GM19438 (cell line): ENCODE measurements at regions not wholly inside any gene's neighbourhood (a gene's known extent, or its start where the extent isn't known, plus 50 kb on each side); places are given as distances from the start of the nearest gene placed in this dataset.

Experiments used
- ATAC-seq: cut with Tn5 transposase; IDR thresholded peaks from one replicate; pipeline ENCODE4 v1.9.1; 2021; ENCODE audit warnings: low read depth; ENCODE audit not compliant: unreplicated experiment

DNA sequence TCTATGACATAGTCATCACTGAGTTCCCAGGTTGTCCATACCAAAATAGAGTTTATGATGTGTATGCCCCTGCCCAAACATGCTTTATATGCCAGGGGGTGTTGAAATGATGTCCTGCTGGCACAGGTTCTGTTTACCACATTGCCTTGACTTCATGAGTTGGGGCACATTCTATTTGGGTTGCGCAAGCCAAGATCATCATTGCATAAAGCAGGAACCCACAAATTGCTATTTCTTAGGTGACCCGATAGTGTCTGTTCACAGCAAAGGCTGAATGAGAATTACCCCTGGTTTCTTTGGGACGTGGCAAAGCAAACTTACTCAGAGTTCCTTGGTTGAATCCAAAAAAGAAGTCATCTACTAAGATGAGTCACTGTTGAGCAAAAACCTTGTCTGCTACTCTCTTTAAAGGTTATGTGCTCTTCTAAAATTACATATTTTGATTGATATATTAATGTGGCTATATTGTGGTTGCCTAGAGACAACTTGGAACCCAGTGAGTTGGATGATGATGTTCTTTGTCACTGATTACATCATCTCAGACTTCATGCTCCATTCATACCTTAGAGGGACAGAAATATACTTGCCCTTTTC is 912.6 kb upstream of the SOX9 start:
- ATAC-seq = no peak

DNA sequence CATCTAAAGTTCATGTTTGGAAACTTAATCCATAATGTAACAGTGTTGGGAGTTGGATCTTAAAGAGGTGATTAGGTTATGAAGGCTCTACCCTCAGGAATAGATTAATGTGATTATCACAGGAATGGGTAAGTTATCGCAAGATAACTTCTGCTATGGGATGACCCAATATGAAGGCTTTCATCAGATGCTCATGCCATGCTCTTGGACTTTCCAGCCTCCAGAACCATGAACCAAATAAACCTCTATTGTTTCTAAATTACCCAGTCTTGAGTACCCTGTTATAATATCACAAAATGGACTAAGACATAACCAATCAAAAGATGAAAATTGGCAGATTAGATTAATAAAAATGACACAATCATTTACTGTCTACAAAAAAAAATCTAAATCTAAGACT is 906.9 kb upstream of the SOX9 start:
- ATAC-seq = no peak

DNA sequence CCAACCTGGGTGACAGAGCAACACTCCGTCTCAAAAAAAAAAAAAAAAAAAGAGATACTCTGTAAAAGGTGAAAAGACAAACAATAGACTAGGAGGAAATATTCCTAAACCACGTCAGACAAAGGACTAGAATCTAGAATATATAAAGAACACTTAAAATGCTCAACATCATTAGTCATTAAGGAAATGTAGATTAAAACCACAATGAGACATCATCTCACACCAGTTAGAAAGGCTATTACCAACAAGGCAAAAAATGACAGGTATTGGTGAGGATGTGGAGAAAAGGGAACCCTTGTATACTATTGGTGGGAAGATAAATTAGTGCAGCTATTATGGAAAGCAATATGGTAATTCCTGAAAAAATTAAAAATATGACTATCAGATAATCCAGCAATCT is 903.1 kb upstream of the SOX9 start:
- ATAC-seq = no peak

DNA sequence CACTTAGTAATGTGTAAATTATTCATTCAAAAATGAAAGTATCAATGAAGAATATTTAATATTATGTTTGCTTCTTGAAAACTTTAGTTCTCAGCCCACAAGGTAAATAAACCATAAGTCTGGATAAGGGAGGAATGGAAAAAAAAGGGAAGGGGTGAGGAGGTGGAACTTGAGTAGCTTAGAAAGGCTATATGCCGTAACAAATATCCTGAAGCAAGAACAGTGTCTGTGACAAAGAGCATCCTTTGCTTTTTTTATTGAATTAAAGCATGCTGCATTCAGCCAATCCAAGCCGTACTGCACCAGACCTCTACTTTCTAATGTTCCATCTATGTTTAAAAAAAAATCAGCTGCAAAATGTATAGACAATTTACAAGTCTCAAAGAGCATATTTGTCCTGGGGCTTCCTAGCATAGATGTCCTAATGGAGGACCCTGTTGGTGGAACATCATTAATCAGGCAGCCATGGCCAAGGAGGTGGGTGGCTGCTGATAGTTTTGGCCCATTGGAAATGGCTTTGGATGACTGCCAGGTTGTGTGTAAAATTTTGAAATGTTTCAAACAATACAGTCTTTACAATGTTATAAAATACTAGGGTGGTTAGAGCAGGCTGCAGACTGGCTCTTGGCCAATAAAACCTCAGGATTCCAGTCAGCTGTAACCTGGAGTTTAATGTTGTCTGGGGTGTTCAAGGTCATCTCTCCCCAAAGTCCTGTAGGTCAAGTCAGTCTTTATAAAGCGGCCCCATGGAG is 895.8 kb upstream of the SOX9 start:
- no peak for ATAC-seq

DNA sequence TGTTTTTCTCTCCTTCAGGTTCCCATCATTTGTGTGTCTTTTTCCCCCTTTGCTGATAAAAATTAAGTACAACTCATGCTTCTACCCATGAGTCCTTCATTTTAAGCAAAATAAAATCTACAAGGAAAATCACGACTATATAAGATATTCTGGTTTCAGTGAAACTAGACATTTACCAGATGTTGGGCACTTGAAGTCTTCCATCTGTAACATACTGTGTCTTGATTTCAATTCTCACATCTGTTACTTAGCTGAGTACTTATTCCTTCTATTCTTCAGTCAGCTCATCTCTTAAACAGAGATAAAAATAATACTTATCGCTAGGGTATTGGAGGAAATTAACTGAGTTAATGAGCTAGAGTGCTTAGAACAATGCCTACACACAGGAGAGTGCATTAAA is 893.0 kb upstream of the SOX9 start:
- ATAC-seq = no peak

DNA sequence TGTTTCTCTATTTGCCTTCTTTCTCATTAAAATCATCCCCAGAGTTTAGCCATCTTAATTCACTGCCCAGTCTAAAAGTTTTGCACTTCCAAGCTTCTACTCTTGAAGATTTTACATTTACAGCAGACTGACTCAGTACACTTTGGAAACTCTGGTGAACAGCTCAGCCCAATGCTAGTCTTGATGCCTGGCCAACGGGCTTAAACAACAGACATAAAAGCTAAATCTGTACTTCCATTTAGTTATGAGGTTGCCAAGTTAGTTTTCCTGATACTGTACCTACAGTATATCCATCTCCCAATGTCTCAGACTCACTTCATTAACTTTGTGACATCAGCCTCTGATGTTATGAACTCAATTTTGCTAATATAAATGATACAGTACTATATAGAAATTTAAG is 891.8 kb upstream of the SOX9 start:
- no peak for ATAC-seq

DNA sequence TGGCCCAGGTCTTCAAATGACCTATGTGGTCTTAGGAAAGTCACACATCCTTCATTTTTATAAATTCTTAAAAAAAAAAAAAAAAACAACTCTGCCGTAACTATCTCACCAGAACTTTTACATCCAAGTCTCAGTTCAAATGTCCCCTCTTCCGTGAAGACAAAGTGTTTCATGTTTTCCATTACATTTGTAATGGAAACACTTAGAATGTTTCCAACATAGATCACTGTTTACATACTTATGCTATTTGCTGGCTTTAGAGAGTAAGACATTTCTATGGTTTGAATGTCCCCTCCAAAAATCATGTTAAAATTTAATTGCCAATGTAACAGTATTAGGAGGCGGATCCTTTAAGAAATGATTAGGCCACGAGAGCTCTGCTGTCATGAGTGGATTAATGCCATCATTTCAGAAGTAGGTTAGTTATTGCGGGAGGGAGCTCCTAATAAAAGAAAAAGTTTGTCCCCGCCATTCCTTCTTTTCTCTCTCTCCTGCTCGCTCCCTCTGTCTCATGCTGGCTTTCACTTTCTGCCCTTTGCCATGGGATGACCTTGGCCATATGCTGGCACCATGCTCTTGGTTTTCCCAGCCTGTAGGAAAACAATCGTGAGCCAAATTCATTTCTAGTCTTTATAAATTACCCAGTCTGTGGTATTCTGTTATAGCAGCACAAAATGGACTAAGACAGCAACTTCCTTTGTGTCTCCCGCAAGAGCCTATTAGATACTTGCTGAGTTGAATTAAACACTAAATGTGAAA is 887.8 kb upstream of the SOX9 start:
- ATAC-seq = no peak

DNA sequence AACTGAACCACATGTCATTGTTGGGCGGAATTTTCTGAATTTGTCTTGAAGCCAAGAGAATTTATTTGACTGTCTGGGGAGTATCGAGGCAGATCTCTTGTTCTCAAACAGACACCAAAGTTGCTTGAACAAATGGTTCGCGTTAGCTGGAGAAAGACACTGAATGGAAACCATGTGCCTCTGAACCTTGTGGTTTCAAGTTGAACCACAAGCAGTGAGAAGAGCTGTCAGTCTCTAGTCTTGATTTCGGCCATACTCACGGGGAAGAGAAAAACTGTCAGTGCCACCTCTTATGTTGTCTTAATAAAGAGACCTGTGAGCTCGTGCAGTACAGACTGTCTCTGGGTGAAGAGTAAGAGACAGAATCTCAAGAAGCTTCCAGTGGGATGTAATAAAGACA is 886.5 kb upstream of the SOX9 start:
- no peak for ATAC-seq

DNA sequence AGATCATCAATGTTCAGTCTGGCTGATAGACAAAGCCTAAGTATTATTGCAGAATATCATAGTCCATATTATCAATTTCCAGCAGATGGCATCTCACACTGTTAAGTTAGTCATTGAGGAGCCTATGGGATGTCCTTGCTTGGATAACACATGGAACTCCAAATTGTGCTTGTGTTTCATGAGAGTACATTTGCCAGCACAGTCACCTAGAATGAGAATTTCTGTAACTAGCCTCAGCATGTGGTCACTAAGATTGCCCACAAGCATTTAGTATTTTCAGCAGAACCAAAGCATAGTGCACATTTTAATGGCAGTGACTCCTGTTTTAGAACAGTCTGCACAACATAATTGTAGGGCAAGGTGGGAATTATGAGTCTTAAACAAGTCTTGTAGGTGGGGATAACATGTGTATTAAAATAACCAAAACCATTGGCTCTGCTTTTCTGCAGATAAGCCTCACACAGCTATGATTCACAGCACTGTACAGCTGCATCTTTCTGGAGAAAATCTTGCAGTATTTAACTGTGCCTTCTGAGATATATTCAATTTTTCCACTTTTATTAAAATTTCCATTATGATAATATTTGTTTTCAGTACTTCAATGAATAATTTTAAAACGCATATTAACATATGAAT is 882.8 kb upstream of the SOX9 start:
- ATAC-seq = no peak

DNA sequence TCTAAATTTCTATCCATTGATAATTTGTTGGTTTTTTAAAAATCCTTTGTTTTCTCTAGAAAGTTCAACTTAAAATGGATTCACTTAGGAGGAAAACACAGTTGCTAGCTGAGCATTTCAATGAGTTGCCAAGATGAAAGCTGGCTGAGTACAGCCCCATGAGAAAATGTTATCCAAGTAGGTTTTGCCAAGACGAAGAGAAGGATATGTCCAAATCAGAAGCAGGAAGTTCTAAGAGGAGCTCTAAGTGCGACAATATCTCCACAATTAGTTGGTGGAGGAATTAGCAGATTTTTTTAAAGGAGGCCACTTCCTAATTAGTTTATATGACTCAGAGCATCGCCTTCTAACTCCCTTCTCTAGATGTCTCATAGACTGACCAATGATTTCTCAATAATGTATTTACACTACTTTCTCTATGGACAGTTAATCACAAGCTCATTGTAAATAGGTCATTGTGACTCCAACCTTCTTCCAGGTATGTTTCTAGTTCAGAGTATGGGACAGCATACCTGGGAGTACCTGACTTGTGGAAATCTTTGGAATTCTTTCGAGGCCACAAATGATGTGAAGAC is 873.3 kb upstream of the SOX9 start:
- no peak for ATAC-seq

DNA sequence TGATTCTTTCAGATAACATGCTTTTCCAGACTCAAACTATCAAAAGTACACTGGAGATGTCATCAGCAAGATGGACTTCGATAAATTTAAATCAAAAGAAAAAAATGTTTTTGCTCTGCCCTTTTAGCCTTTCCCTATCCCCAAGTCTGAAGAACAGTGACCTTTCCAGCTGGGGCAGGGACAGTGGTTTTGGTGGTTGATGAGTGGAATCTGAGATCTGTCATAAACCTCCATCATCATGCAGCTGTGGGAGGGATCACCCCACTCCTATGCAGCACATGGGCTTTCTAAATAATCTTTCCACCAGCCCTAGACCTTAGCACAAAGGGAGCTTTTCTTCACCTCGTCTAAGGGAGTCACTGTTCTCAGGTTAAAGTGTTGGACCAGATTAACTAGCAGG is 869.5 kb upstream of the SOX9 start:
- ATAC-seq = no peak

DNA sequence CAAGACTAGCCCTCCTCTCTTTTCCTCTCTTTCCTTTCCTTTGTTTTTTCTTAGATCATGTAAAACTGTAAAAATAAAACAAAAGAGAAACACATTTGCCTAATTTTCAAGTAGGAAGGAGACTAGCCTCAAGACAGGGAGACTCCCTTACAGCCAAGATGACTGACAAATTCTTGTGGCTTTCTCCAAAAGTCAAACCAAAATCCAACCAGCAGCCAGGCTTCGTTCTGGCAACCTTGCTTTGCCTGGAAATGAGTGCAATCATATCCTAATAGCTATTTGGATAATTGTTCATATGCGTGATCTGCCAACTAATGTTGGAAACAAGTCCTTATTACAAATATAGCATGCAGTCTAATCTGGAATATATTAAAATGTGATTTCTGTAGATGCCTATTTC is 868.9 kb upstream of the SOX9 start:
- no peak for ATAC-seq

DNA sequence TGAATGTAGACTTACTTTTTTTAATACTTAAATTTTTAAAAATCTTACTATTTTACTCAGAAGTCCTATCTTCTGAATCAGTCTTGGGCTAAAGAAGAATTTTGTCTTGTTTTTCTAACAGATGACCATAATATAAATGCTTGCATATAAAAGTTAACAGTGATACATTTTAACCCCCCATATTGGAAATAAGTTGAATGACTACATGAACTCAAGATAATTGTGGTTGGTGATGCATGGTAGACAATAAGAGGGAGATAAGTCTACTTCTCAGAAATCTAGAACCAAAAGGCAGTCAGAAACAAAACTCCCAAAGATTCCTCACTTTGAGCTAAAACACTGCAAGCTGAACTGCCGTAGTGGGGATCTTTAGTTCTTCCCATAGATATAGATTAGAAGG is 868.4 kb upstream of the SOX9 start:
- no peak for ATAC-seq

DNA sequence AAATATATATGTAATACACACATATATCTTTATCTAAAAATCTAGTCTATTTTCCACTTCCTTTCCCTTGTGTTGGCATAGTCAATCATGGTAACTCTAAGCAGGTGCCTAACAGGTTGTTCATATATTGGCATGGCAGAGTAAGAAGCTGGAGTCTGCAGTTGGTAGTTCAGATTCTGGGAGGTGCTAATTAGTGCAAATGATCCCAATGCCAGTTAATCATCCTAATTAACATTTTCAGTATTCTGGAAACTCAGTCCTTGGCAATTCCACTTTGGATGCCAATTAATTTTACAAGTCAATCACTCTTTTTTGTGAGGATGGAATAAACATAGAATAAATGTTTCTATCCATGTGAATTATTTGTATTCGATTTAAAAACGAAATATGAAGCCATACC is 863.7 kb upstream of the SOX9 start:
- ATAC-seq = no peak

DNA sequence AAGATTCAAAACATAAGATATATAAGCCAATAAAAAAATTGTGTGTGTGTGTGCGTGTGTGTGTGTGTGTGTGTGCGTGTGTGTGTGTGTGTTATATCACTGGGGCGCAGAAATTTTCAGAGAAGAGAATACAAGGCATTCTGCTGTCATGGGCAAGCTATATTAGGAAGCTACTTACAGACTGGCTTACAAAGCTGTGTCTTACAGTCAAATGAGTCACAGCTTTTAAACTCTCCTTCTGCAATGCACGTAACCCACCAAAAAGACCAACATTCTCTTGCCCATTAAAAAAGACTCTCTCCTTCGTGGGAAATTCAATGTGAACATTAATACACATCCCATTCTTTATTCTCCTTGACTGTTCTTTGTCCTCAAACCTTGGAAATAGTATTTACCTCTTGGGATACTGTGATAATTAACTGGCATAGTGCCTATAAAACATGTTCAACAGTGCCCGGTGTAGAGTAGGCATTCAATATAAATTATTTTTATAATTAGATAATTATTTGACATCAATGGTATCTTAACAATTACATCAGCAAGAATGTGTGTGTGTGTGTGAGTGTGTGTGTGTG is 860.4 kb upstream of the SOX9 start:
- ATAC-seq = no peak

DNA sequence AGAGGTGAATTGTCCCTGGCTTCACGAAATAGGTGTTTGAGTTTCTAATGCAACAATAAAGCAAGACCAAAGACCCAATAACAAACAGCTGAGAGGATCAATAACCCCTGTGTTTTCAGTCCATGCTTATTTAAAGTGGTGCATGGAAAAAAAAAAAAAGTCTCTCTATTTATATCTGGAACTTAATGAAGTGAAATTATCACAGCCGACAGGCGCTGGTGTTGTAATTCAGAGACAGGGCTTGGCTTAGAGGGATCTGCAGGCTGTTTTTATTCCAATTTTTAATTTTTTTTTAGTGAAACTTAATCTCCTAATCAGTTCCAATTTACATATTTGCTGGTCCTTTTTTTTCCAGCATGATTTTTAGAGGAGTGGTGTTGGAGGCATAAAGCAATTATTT is 858.2 kb upstream of the SOX9 start:
- ATAC-seq = no peak

DNA sequence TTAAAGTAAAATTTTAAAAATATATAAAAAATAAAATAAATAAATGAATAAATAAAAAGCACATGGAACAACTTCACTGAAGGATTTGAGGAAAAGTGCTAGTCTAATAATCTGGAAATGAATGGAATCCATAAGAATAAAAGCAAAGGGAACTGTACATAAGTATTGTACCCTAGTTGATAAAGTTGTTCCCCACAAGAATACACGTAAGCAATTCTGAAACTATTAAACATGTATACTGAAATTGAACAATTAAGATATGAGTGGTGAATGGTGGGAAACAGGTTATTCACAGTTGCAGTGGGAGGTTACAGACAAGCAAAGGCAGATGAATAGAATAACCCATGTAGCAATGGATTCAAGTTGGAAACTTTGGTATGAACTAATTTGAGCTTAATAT is 853.2 kb upstream of the SOX9 start:
- no peak for ATAC-seq

DNA sequence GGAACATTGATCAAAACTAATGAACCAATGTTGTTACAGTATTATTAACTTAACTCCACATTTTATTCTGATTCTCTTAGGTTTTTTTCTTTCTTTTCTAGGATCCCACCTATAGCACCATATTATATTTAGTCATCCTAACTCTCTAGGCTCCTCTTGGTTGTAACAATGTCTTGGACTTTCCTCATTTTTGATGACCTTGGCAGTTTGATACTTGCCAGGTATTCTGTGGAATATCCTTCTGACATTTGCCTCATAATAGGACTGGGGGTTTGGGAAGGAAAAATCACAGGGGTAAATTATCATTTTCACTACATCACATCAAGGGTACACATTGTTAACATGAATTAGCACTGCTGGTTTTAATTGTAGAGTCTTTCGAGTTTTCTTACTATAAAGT is 851.6 kb upstream of the SOX9 start:
- no peak for ATAC-seq

DNA sequence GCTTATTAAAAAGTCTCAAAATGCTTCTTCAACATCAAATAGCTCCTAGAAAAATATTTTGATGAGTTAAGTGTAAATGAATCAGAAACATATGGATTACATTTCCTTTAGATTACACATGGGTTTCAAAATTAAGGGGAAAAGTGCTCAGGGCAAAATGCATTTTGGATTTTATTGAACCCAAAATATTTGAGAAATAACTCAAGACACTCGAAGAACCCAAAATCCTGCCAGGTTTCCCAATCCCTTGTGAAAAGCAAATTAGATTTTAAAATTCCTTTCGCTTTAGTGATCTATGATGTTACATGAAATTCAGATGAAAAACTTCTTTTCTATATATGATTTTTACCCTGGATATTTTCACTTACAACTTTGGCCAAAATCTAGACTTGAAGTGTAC is 847.4 kb upstream of the SOX9 start:
- no peak for ATAC-seq

DNA sequence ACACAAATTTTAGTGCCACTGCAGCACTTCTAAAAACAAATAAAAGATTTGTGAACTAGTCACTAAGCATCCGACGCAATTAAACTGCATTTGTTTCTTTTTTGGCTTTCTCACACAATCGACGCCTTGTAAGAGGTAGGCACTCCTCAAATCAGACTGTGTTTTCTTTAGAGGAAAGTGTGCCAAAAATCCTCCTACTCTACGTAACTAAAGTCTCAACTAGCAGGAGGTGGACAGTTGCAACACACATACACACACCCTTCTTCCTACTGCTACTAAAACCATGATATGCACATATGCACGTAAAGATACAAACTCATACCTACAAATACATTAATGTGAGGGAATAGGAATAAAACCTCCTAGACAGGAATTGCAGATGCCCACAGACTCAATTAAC is 844.7 kb upstream of the SOX9 start:
- no peak for ATAC-seq

DNA sequence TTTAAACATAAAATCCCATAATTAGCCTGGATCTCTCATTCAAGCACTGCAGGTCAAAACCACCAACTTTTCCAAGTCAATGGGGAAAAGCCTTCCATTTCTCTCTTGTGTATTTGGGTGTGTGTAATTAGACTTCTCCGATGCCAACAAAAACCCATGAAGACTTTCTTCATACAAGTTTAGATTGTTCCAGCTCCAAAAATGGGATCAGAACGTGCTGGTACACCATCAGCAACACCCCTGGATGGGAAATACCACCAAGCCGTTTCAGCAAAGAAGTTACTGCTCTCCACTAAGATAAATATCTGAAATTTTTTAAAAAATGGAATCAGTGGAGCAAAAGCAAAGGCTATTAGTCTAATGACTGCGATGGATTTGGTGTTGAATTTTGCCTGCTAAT is 837.3 kb upstream of the SOX9 start:
- no peak for ATAC-seq
